ENCODE measurements at regions not wholly inside any gene's neighbourhood (a gene's known extent, or its start where the extent isn't known, plus 50 kb on each side); places are given as distances from the start of the nearest gene placed in this dataset.
"Not testable (repeated sequence)": the region's sequence is repeated elsewhere in the genome, so short reads cannot be mapped to it uniquely, and the experiment has no call there.

DNA sequence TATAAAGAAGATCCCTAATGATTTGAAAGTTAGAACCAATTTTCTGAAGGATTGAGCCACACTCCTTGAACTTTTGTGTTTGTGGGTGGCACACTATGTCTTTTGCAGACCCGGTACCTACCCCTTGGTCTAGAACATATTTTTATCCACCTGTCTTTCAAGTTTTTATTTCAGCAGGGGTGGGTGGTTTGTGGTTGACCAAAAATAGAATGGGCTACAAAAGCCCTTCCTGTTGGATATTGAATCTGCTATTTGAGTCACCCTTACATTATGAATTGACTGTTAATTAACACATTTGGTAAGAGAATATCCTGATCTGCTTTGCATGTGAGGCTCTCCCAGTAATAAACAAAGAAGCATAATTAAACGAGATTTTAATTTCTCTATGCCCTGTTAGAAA, 401.2 kb downstream of the POTEH start:
- H3K4me1 ChIP-seq (ENCODE audit: control insufficient read depth in 1 of 2, insufficient read depth in 2 of 2, low read length in 2 of 2); H3K27ac Mint-ChIP-seq; H3K9ac ChIP-seq (ENCODE audit: insufficient read depth, low read length, poor library complexity, severe bottlenecking); H3K79me2 ChIP-seq (ENCODE audit: insufficient read depth, low read length); H3K4me1 Mint-ChIP-seq; H3K36me3 ChIP-seq (replicated peaks in 1 of 2; ENCODE audit: control insufficient read depth in 1 of 2, insufficient read depth in 2 of 2, low read length in 2 of 2); H3K4me3 ChIP-seq (replicated peaks in 1 of 3; ENCODE audit: low read depth in 2 of 3, low read length in 3 of 3); H3K4me3 Mint-ChIP-seq; H3K4me2 ChIP-seq (replicated peaks; ENCODE audit: extremely low read depth, low read length, poor library complexity, severe bottlenecking); H3K27ac ChIP-seq (ENCODE audit: low read depth in 1 of 2, low read length in 2 of 2); H3K36me3 Mint-ChIP-seq; H4K20me1 ChIP-seq (ENCODE audit: insufficient read depth, low read length); DNase-seq; intact Hi-C loops (cut with micrococcal nuclease); H3K27me3 ChIP-seq (ENCODE audit: control insufficient read depth in 2 of 2, insufficient read depth in 2 of 2, low read length in 2 of 2); H3K27me3 Mint-ChIP-seq (ENCODE audit: low read depth in 3 of 3); H2AFZ ChIP-seq (ENCODE audit: insufficient read depth, low read depth, low read length, poor library complexity, severe bottlenecking): not testable (repeated sequence)
- WGBS (ENCODE audit: insufficient coverage): no CpG with 5 or more reads among the region's 2 CpGs
- peaks cover 0 to 12% of the 10 kb centered on the region in 2 donors for H3K9me3 ChIP-seq (replicated peaks in 1 of 2; ENCODE audit: control insufficient read depth in 1 of 2, insufficient read depth in 1 of 2, low read length in 2 of 2)
- peaks cover 3 to 24% (median 10%) of the 10 kb centered on the region in 7 donors for H3K9me3 Mint-ChIP-seq

- H3K9me3 Mint-ChIP-seq: peaks cover 1 to 18% (median 7%) of the 10 kb centered on the region in 7 donors
- H3K4me2 ChIP-seq (replicated peaks; ENCODE audit: extremely low read depth, low read length, poor library complexity, severe bottlenecking); H3K27ac Mint-ChIP-seq; H4K20me1 ChIP-seq (ENCODE audit: insufficient read depth, low read length); H3K9ac ChIP-seq (ENCODE audit: insufficient read depth, low read length, poor library complexity, severe bottlenecking); H3K4me1 Mint-ChIP-seq; H2AFZ ChIP-seq (ENCODE audit: insufficient read depth, low read depth, low read length, poor library complexity, severe bottlenecking); H3K27ac ChIP-seq (ENCODE audit: low read depth in 1 of 2, low read length in 2 of 2); H3K36me3 ChIP-seq (replicated peaks in 1 of 2; ENCODE audit: control insufficient read depth in 1 of 2, insufficient read depth in 2 of 2, low read length in 2 of 2); H3K36me3 Mint-ChIP-seq; H3K27me3 ChIP-seq (ENCODE audit: control insufficient read depth in 2 of 2, insufficient read depth in 2 of 2, low read length in 2 of 2); H3K79me2 ChIP-seq (ENCODE audit: insufficient read depth, low read length); H3K27me3 Mint-ChIP-seq (ENCODE audit: low read depth in 3 of 3); H3K4me1 ChIP-seq (ENCODE audit: control insufficient read depth in 1 of 2, insufficient read depth in 2 of 2, low read length in 2 of 2); intact Hi-C loops (cut with micrococcal nuclease); H3K4me3 Mint-ChIP-seq; DNase-seq; H3K4me3 ChIP-seq (replicated peaks in 1 of 3; ENCODE audit: low read depth in 2 of 3, low read length in 3 of 3): not testable (repeated sequence)
- peaks cover 0 to 12% of the 10 kb centered on the region in 2 donors for H3K9me3 ChIP-seq (replicated peaks in 1 of 2; ENCODE audit: control insufficient read depth in 1 of 2, insufficient read depth in 1 of 2, low read length in 2 of 2)
- WGBS (ENCODE audit: insufficient coverage): no CpG with 5 or more reads among the region's 3 CpGs
Measured at GRCh38 chr22:16105121-16105520, 415.3 kb downstream of the POTEH start.

- H3K27ac Mint-ChIP-seq; H3K36me3 ChIP-seq (replicated peaks in 1 of 2; ENCODE audit: control insufficient read depth in 1 of 2, insufficient read depth in 2 of 2, low read length in 2 of 2); H3K4me3 Mint-ChIP-seq; DNase-seq; H3K36me3 Mint-ChIP-seq; intact Hi-C loops (cut with micrococcal nuclease); H3K4me1 Mint-ChIP-seq; H4K20me1 ChIP-seq (ENCODE audit: insufficient read depth, low read length); H3K79me2 ChIP-seq (ENCODE audit: insufficient read depth, low read length); H3K27me3 ChIP-seq (ENCODE audit: control insufficient read depth in 2 of 2, insufficient read depth in 2 of 2, low read length in 2 of 2); H3K27me3 Mint-ChIP-seq (ENCODE audit: low read depth in 3 of 3); H3K4me3 ChIP-seq (replicated peaks in 1 of 3; ENCODE audit: low read depth in 2 of 3, low read length in 3 of 3); H3K4me2 ChIP-seq (replicated peaks; ENCODE audit: extremely low read depth, low read length, poor library complexity, severe bottlenecking); H2AFZ ChIP-seq (ENCODE audit: insufficient read depth, low read depth, low read length, poor library complexity, severe bottlenecking); H3K27ac ChIP-seq (ENCODE audit: low read depth in 1 of 2, low read length in 2 of 2); H3K4me1 ChIP-seq (ENCODE audit: control insufficient read depth in 1 of 2, insufficient read depth in 2 of 2, low read length in 2 of 2); H3K9ac ChIP-seq (ENCODE audit: insufficient read depth, low read length, poor library complexity, severe bottlenecking): not testable (repeated sequence)
- 91% methylated on average over 16 of the region's 19 CpGs for WGBS (ENCODE audit: insufficient coverage)
- peaks cover 10 to 43% (median 27%) of the 10 kb centered on the region in 7 donors for H3K9me3 Mint-ChIP-seq
- peaks cover 0 to 23% of the 10 kb centered on the region in 2 donors for H3K9me3 ChIP-seq (replicated peaks in 1 of 2; ENCODE audit: control insufficient read depth in 1 of 2, insufficient read depth in 1 of 2, low read length in 2 of 2)
Measured at GRCh38 chr22:16131456-16131855, 441.6 kb downstream of the POTEH start.

Measured in CD14-positive monocyte (primary cell).